Stimulated activated CD8-positive, alpha-beta memory T cell treated with anti-CD3 and anti-CD28 coated beads, Interleukin-7, amount 100 ng/mL, for 4 hours (primary cell): ENCODE measurements at regions not wholly inside any gene's neighbourhood (a gene's known extent, or its start where the extent isn't known, plus 50 kb on each side); places are given as distances from the start of the nearest gene placed in this dataset.

Experiments used
- DNase-seq, 2 donors: peaks; one replicate each; pipeline ENCODE4 v3.0.0-alpha.2; 2020; ENCODE audit warnings: low read depth in 2 of 2

DNA sequence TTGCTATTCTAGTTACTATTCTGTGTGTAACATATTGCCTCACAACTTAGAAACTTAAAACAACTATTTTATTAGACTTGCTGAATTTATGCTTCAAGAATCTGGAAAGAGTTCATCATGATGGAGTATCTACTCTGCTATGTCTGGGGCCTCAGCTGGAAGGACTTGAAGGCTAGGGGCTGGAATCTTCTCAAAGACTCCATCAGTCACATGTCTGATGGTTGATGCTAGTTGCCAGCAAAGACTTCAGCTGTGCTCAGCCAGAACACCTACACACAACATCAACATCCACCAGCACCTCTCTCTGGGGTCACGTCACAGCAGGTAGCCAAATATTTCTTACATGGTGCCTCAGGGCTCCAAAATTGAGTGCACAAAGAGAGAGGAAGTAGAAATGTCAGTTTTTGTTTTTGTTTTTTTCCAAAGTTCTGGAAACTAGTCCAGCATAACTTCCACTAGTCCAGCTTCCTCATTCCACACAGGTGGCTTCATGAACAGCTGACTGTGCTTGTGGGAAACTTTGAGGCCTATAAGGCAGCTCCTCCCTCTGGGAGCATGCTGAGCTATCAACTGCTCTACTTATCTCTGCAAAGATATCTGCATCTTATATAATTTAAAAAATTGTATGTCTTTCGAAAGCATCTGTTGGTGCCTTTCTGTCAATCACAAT, 325.4 kb upstream of the AGTR1 start:
- DNase-seq = no peak

DNA sequence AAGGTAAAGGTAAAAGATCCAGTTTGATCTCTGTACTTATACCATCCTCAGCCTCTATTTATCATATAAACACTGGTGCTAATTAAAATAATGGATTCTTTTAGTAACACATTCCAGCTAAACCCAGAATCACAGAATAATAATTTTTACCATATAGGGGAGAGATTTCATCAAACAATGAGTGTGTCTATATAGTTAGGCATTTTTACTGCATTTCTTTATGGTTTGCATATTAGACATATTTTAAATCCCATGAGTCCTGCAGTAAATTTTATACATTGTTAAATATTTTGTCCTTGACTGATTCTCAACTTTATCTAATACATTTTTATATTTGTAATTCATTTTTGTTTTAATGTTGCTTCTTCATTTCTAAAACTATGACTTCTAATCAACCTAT, 323.7 kb upstream of the AGTR1 start:
- no peak for DNase-seq

DNA sequence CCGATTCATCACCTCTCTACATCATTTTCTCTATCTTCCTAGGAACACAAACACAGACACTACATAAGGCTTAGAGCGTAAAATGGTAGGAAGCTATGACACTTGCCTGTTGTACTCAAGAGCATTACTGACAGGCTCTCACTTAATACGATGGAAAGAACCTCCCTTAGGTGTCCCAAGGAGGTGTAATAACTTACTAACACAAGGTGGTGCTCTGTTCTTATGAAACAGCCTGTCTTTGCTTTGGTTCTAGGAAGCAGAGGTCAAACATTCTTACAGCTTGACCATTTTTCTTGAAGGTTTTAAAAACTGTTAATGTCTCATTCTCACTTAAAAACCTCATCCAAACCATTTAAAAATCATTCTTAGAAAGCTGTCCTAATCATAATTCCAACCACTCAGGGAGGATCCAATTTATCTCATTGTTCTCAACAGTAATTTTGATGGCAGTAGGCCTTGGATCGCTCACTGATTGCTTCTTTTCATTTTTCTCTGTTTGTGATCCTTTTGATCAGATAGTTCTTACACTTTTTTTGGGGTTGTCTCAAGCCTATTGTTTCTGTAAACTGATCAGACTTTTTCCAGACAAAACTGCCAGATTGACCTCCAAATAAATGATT, 317.8 kb upstream of the AGTR1 start:
- no peak for DNase-seq

DNA sequence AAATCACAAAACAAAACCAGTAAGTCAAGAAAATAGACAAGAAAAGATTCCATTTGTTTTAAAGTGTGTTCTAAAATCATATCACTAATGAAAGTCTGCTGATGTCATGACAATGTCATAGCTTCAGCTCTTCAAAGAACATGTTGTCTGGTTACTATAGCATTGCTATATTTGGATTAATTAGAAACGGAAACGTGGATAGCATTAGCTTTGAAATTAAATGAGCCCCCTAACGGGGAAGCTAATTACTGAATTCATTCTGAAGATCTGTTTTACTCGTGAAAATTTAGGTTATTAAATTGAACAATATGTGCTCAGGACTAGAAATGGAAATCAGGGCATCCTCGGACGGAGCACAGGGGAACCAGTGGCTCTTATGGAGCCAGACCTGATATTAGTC, 316.7 kb upstream of the AGTR1 start:
- DNase-seq = no peak

DNA sequence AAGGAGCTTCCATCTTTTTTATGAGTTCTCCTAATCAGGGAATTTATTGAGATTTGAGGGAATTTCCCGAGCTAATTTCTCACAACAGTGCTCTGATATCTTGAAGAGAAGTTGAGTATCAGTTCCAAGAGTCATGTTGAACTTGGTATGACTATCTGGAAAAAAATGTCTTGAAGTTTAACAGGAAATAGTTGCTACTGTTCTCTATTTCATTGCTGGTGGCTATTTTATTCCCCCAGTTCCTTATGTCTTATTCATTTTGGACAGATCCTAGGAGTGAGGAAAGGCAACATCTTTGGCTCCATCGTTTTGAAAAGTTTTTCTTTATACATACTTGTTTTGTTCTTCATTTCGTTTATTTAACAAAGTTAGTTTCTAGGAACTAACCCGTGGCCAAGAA, 307.8 kb upstream of the AGTR1 start:
- DNase-seq = no peak

DNA sequence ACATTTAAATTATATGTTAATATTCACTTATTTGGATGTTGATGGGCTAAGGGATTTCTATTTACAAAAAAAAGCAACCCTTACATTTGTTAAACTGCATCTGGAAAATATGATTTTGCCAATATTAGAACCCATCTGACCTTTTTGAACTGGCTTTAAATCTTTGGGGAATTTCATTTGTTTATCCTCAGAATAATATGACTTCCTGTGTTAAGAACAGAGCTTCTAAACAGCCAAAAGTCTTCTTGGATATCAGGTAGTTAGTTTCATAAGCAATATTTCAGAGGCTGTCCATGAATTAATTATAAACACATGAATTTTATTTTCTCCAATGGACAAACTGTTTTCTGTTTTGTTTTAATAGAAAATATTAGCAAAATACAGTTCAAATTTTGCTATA, 301.9 kb upstream of the AGTR1 start:
- DNase-seq = no peak

DNA sequence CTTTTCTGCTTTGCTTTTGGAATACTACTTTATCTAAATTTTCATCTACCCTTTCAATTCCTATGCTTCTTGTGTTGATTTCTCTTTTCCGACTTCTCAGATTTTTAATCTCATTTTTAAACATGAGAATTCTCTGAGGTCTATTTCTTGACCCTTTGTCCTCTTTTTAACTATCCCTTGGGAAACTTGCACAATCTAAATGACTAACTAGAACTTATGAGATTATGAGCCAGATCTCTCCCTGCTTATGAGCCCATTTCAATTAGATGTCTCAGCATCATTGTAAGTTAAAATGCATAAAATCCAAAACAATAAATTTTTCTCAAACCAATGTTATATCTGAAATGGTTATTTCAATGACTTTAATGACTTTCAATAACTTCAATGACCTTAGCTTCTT, 296.9 kb upstream of the AGTR1 start:
- no peak for DNase-seq

DNA sequence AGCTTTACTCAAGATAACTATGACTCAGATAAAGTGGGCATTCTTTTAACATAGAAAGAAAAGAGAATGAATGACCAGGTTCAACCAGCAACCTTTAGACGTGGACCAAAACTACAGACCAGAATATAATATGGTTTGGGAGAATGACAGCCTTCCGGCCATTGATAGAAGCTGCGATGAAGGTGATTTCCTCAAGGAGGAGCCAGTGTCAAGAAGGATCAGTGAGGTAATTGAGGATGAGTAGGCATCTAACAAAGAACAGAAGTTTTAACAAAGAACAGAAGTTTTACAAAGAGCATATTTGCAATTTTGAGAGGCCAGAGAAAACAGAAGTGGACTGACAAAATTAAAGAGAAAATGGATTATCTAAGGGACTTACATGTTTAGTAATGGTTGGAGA, 289.0 kb upstream of the AGTR1 start:
- no peak for DNase-seq

DNA sequence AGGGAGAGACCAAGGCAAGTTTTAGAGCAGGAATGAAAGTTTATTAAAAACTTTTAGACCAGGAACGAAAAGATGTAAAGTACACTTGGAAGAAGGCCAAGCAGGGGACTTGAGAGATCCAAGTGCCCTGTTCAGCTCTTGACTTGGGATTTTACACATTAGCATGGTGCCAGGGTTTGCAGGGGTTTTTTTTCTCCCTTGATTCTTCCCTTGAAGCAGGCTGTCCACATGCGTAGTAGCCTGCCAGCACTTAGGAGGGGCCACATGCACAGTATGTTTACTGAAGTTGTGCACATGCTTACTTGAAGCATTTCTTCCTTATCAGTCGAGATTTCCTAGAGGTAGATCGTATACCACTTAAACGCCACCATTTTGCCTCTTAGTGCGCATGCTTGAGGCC, 277.5 kb upstream of the AGTR1 start:
- DNase-seq = no peak

DNA sequence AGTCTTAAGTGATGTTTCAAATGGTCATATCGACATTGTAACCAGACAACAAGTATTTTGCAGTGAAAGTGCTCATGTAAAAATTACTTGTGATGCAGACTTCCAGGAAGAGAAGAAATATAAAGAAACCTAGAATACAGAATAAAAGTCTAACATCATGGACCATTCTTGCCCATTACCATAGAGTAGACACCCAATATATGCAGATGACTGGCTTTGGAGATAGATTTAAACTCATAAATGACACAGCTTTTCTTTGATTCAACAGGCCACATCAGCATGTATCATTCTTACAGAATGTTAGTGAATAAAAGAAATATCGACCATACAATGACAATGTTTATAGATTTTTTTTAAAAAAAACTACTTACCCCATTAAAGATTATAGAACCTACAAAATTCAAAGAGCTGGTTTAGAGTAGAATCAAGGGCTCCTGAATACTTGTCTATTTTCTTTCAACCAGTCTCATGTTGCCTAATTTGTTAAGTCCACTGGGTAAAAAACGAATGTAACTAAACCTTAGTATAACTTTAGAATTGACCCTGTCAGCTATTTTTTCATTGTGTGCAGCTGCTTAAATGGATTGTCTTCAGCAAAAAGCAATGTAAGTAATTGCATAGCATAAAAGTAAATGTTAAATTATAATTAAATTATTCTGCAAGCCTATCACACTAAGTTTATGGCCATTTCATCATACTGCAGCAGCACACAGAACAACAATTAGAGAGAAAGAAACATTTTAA, 268.7 kb upstream of the AGTR1 start:
- no peak for DNase-seq

DNA sequence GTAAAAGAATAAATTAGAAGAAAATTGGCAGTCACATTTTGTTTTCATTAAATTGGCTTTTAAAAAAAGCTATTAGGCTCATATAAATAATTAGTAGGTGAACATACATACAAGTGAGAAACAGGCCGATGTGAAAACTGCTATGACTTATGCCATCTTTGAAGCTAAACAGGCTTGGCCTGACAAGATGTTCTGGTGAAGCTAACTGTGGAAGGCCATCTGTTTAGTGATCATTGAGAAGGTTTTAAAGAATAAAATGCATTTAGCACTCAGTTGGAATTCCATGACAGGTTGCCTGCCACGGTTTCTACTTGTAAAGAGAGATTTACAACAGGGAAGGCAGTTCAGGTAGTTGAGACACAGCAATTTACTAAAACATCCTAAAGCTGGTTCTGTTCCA, 264.0 kb upstream of the AGTR1 start:
- no peak for DNase-seq

DNA sequence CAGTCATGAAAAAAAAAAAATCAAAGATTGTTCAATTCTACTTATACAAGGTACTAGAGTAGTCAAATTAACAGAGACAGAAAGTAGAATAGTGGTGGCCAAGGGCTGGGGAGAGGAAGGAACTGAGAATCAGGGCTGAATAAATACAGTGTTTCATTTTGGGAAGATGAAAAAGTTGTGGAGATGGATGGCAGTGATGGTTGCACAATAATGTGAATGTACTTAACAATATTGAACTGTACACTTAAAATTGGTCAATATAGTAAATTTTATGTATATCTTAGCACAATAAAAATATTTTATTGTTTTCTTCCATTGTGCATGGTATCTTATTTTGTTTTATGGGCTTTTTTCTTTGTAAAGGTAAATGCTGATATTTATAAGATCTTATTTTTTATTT, 262.2 kb upstream of the AGTR1 start:
- DNase-seq = no peak

DNA sequence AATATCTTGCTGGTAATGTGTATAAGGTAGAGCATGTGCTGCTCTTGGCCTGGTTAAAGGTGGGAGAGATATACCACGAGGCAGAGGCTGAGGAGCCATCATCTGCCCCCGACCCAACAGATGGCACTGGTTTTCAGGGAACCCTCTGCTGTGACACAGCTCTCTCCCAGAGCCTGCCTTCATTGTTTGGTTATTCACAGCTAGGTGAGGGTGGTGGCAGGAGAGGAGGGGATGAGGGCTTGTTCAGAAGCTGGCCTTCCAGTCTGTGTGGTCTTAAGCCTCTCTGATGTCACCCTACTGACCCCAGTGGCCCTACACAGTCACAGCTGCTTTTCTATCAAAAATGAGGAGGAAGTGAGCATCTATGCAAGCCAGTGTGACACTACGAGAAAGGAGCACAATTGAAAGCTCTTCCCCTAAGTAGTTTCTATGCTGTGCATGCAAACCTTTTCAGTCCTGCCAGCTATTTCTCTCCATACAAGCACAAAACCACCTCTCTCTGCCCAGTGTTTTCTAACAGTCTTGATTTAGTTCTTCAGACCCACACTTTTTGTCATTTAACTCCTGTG, 258.4 kb upstream of the AGTR1 start:
- DNase-seq = no peak

DNA sequence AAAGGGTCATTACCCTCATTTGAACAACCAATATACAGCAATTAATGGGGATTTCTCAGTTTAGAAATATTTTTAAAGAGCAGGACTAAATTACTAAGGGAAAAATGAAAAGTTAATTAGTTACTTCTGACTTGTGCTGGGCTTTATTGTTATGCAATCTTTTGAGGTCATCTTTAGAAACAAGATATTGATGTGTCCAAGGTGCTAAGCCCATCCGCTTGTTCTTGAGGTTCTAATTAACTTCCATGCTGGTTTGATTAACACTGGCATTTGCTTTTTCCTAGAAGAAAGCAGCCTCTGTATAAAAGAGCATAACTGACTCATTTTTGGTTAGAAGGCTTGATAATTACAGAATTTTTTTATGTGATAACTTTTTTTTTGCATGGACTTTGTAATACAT, 256.5 kb upstream of the AGTR1 start:
- no peak for DNase-seq

DNA sequence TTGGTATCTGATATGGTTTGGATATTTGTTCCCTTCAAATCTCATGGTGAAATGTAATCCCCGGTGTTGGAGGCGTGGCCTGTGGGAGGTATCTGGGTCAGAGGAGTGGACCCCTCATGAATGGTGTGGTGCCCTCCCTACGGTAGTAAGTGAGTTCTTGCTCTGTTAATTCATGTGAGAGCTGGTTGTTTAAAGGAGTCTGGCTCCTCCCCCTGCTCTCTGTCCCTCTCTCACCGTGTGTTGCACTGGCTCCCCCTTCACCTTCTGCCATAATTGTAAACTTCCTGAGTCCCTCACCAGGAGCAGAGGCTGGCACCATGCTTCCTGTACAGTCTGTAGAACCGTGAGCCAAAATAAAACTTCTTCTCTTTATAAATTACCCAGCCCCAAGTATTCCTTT, 246.9 kb upstream of the AGTR1 start:
- no peak for DNase-seq

DNA sequence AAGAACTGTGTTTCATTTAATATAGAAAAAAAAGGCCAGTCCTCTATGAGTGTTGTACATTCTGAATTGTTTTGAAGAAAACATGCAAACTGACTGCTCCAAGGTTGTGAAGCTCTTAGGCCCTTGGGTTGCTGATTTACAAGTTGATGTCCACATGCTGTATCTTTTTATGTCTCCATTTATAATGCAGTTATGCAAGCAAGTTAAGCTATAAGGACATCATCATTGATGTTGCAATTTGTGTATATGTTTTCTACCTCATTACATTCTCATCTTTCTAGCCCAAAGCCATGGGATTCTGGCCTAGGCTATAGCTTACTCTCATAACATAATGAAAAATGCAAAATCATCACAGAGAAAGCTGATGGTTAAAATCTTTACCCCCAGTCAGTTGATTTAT, 245.7 kb upstream of the AGTR1 start:
- DNase-seq = no peak

DNA sequence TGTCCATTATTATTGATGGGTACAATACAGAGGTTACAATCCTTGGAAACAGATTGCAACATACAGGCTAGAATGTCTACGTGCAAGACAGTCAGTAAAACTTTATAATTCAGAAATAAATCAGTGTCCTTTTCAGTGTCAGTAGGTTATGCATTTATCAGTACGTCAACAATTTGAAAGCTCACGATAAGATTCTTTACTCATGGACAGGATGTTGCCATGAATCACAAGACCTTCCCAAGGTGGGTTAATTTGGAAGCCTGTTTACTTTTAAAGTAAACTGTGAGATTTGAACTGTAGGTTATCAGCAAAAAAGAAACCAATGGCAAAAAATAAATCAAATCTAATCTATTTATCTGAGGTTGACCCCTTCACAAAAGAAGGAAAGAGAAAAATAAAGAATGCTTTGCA, 243.9 kb upstream of the AGTR1 start:
- no peak for DNase-seq

DNA sequence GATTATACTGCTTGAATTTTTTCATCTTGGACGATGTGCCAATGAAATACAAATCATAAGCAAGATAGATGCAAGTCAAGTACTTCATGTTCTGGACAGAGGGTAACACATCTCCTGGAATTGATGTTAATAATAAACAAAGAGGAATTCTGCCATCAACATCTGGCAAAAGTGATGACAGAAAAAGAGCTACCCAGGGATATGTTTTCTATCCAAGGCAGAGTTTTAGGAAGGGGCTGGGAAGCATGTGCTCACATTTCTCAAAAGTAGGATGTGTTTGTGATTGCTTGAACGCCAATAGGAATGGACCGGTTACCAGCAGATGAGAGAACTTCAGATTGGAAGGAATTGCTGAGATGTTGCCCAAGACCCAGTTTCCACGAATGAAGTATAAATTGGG, 242.6 kb upstream of the AGTR1 start:
- DNase-seq = no peak

DNA sequence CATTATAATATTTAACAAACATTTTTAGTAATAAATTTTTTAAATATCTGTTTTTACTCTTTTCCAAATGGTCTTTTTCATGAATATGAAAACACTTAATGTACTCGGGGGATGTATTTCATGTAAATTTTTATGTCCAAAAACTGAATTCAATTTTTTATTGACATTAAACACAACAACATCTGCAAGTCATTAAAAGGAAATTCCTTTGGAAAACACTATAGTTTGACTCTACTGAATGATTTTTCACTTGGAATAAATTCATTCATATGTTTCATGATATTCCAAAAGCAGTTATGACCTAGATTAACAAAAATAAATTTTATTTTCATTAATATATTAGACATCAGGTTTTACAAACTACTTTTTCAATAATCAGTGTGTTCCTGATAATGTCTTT, 239.8 kb upstream of the AGTR1 start:
- DNase-seq = no peak

DNA sequence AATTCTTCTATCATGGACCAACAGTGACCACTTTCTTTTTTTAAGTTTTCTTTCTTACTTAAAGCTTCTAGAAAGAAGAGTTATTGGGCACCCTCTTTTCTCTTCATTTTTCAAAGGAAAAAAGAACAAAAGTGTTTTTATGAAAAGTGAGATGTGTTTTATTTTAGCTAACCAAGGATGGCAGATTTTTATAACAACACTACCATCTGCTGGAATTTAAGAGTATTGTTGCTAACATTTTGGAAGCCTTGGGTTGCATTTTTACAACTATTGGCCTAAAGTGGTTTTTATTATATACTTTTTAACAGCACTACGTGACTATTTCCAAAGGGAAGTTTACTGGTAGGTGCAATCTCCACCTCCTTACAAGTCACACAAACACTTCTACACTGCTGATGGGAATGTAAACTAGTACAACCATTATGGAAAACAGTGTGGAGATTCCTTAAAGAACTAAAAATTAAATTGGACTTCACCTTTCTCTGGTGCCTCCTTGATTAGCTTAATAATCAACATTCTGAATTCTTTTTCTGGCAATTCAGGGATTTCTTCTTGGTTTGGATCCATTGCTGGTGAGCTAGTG, 237.7 kb upstream of the AGTR1 start:
- DNase-seq = no peak

DNA sequence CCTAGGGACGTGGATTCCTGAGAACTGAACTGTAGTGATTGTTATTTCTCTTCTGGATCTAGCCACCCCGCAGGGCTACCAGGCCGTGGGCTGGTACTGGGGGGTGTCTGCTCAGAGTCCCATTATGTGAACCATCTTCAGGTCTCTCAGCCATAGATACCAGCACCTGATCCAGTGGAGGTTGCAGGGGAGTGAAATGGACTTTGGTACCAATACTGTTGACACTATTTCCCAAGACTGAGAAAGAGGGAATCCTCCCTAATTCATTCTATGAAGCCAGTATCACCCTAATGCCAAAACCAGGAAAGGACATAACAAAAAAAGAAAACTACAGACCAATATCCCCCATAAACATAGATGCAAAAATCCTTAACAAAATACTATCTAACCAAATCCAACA, 237.0 kb upstream of the AGTR1 start:
- no peak for DNase-seq

DNA sequence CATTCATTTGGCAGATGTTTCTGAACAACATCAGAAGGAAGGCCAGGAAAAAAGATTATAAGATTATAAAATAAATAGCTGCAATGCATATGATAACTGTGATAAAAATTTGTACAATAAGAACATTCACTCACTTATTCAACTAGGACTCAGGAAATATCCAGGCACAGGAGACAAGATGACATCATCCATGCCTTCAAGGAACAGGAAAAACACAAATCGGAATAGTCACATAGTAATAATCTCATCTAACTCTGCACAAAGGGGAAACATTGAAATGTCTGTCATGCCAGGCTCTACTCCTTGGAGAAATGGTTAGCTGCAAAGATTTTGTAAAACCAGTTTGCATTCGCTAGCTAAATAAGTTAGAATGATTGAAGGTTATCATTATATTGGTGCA, 233.5 kb upstream of the AGTR1 start:
- DNase-seq = no peak

DNA sequence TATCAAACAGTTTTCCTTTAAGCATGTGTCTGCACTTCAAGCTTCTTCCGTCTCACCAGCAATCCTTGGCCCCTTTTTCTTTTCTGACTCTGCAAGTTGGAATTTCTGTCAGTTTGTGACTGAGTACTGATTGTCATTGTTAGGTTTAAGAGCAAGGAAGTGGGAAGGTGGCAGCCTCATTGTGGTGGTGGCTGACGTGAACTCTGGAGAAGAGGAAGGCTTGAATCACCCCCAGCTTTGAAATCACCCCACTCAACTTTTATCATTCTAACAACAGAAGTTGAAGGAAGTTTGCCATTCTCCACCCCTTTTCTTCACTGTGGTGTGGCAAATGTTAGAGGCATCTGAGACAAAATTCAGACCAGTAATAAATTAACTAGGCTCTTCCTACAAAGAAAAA, 231.6 kb upstream of the AGTR1 start:
- no peak for DNase-seq
